ENCODE measurements at regions not wholly inside any gene's neighbourhood (a gene's known extent, or its start where the extent isn't known, plus 50 kb on each side); places are given as distances from the start of the nearest gene placed in this dataset.

- TF ChIP-seq ZNF280D (tag by site-specific recombination; IDR thresholded peaks at IDR 0.05): no peak
- TF ChIP-seq ZNF157 (tag by site-specific recombination; IDR thresholded peaks at IDR 0.05): no peak
- no peak for TF ChIP-seq ZNF704 (tag by site-specific recombination; IDR thresholded peaks at IDR 0.05)
- no peak for TF ChIP-seq GFI1B (tag by site-specific recombination; IDR thresholded peaks at IDR 0.05)
- no peak for TF ChIP-seq ZNF791 (tag by site-specific recombination; IDR thresholded peaks at IDR 0.05)
- TF ChIP-seq ZBTB1 (tag by site-specific recombination; IDR thresholded peaks at IDR 0.05): no peak
- TF ChIP-seq ZNF2 (tag by site-specific recombination; IDR thresholded peaks at IDR 0.05): no peak
- TF ChIP-seq GLIS1 (tag by site-specific recombination; IDR thresholded peaks at IDR 0.05): no peak
- TF ChIP-seq ZNF324 (tag by site-specific recombination; IDR thresholded peaks at IDR 0.05): no peak
- no peak for TF ChIP-seq SALL2 (tag by site-specific recombination; IDR thresholded peaks at IDR 0.05; ENCODE audit: borderline replicate concordance)
These were observed 1028.6 kb downstream of the OTOL1 start (continued) for GRCh38 chr3:162525066-162525742.

GRCh38 chr3:162525771-162526170 is 1029.2 kb downstream of the OTOL1 start:
- Histone ChIP-seq H3K36me3 (ENCODE audit: control insufficient read depth in 2 of 2, insufficient read depth in 1 of 2, low read length in 2 of 2) (no peaks in the 10 kb centered on the region), H3K27ac (ENCODE audit: extremely low read depth, low read depth, low read length) (no peak overlapping the region), H3K4me3 (ENCODE audit: low read depth, low read length) (no peak overlapping the region), H3K9me3 (ENCODE audit: control insufficient read depth, insufficient read depth, low read depth, low read length) (no peaks in the 10 kb centered on the region), H3K4me1 (ENCODE audit: control insufficient read depth, insufficient read depth, low read length) (no peaks in the 10 kb centered on the region)
- ChIA-PET CTCF (no interaction called here), POLR2A (no interaction called here)
- no peak for TF ChIP-seq ZNF423 (tag by site-specific recombination; IDR thresholded peaks at IDR 0.05)
- TF ChIP-seq ZNF488 (tag by site-specific recombination; IDR thresholded peaks at IDR 0.05): no peak
- no peak for TF ChIP-seq SP7 (tag by site-specific recombination; IDR thresholded peaks at IDR 0.05)

- CTCF ChIA-PET: no interaction called here
- no peak for TF ChIP-seq PRDM1 (tag by site-specific recombination; IDR thresholded peaks at IDR 0.05)
- TF ChIP-seq ZNF76 (tag by site-specific recombination; IDR thresholded peaks at IDR 0.05; ENCODE audit: borderline replicate concordance, low read depth): no peak
- TF ChIP-seq ZNF776 (tag by site-specific recombination; IDR thresholded peaks at IDR 0.05; ENCODE audit: borderline replicate concordance): no peak
- no peak for TF ChIP-seq AEBP2 (tag by site-specific recombination; IDR thresholded peaks at IDR 0.05; ENCODE audit: borderline replicate concordance)
- no peak for TF ChIP-seq ZNF654 (tag by site-specific recombination; IDR thresholded peaks at IDR 0.05; ENCODE audit: low read depth)
- no peaks in the 10 kb centered on the region for H3K9me3 ChIP-seq (ENCODE audit: control insufficient read depth, insufficient read depth, low read depth, low read length)
- H3K27ac ChIP-seq (ENCODE audit: extremely low read depth, low read depth, low read length): no peak overlapping the region
- H3K36me3 ChIP-seq (ENCODE audit: control insufficient read depth in 2 of 2, insufficient read depth in 1 of 2, low read length in 2 of 2): no peaks in the 10 kb centered on the region
- no peaks in the 10 kb centered on the region for H3K4me1 ChIP-seq (ENCODE audit: control insufficient read depth, insufficient read depth, low read length)
- POLR2A ChIA-PET: no interaction called here
- no peak overlapping the region for H3K4me3 ChIP-seq (ENCODE audit: low read depth, low read length)
These were observed 1037.8 kb downstream of the OTOL1 start for GRCh38 chr3:162534431-162534830.
